Smooth muscle cell (in vitro differentiated cells): ENCODE measurements at regions not wholly inside any gene's neighbourhood (a gene's known extent, or its start where the extent isn't known, plus 50 kb on each side); places are given as distances from the start of the nearest gene placed in this dataset.

ENCODE experiments used
- DNase-seq: peaks from one replicate; lab custom pipeline; 2025; ENCODE audit not compliant: unreplicated experiment; lab: John Stamatoyannopoulos, UW
- H2AFZ ChIP-seq: fragments of 200-600 bp; sonication (generic); 2 replicates; pipeline ENCODE4 v1.6.0; 2016; ENCODE audit warnings: antibody characterized with exemption, low read depth, mild to moderate bottlenecking
- H3F3A ChIP-seq: fragments of 200-600 bp; sonication (generic); 2 replicates; pipeline ENCODE4 v1.6.0; 2017; ENCODE audit warnings: antibody characterized with exemption, low read depth
- H3K27ac ChIP-seq: fragments of 200-600 bp; sonication (generic); 2 replicates; pipeline ENCODE4 v1.5.1; 2016; ENCODE audit warnings: low read depth, mild to moderate bottlenecking
- H3K27me3 ChIP-seq: fragments of 200-600 bp; sonication (generic); 2 replicates; pipeline ENCODE4 v1.6.1; 2016; ENCODE audit warnings: low read depth, mild to moderate bottlenecking
- H3K36me3 ChIP-seq: fragments of 200-600 bp; sonication (generic); 2 replicates; pipeline ENCODE4 v1.5.1; 2016; ENCODE audit warnings: low read depth
- H3K4me1 ChIP-seq: fragments of 200-600 bp; sonication (generic); 2 replicates; pipeline ENCODE4 v1.5.1; 2016; ENCODE audit warnings: low read depth
- H3K4me2 ChIP-seq: fragments of 200-600 bp; sonication (generic); 2 replicates; pipeline ENCODE4 v1.6.0; 2016; ENCODE audit warnings: mild to moderate bottlenecking
- H3K4me3 ChIP-seq: fragments of 200-600 bp; sonication (generic); 2 replicates; pipeline ENCODE4 v1.5.1; 2016; ENCODE audit warnings: mild to moderate bottlenecking
- H3K79me2 ChIP-seq: fragments of 200-600 bp; sonication (generic); 2 replicates; pipeline ENCODE4 v1.6.0; 2016; ENCODE audit warnings: low read depth, mild to moderate bottlenecking
- H3K9ac ChIP-seq: fragments of 200-600 bp; sonication (generic); 2 replicates; pipeline ENCODE4 v1.6.0; 2016; ENCODE audit warnings: low read depth
- H3K9me3 ChIP-seq: fragments of 200-600 bp; sonication (generic); replicated peaks from 2 replicates; pipeline ENCODE4 v1.5.1; 2016; ENCODE audit warnings: low read depth
- H4K20me1 ChIP-seq: fragments of 200-600 bp; sonication (generic); 2 replicates; pipeline ENCODE4 v1.6.0; 2016; ENCODE audit warnings: low read depth
- CTCF ChIP-seq: fragments of 200-600 bp; sonication (generic); IDR thresholded peaks from 2 replicates; pipeline ENCODE4 v1.5.1; 2017; ENCODE audit warnings: borderline replicate concordance, mild to moderate bottlenecking, antibody characterized with exemption; ENCODE audit not compliant: insufficient read depth, poor library complexity, severe bottlenecking
- WGBS: methylation state at CpG from one replicate; pipeline ENCODE4 v1.1.7; 2016; ENCODE audit warnings: low lambda C conversion rate; 5-methylcytosine and 5-hydroxymethylcytosine counted together

- 74% methylated on average over 5 of the region's 5 CpGs for WGBS
- H3K36me3 ChIP-seq = no peaks in the 10 kb centered on the region
- no peak overlapping the region for H2AFZ ChIP-seq
- no peak for TF ChIP-seq CTCF
- H3K9me3 ChIP-seq = no peaks in the 10 kb centered on the region
- H3K4me3 ChIP-seq = no peak overlapping the region
- H3K27ac ChIP-seq = no peak overlapping the region
- H3K79me2 ChIP-seq = no peaks in the 10 kb centered on the region
- H4K20me1 ChIP-seq = no peaks in the 10 kb centered on the region
- no peaks in the 10 kb centered on the region for H3K4me1 ChIP-seq
- peak overlapping the region; percentile 3 for H3K4me2 ChIP-seq
- no peaks in the 10 kb centered on the region for H3F3A ChIP-seq
- H3K27me3 ChIP-seq = no peaks in the 10 kb centered on the region
- DNase-seq = no peak
- H3K9ac ChIP-seq = no peak overlapping the region
Observed at GRCh38 chr2:7819316-7819715, 862.5 kb upstream of the ID2 start.

GRCh38 chr2:7819850-7820249 is 862.0 kb upstream of the ID2 start:
- Histone ChIP-seq H3K9ac (no peak overlapping the region), H3K4me3 (no peak overlapping the region), H3K27ac (no peak overlapping the region), H2AFZ (peak overlapping the region; percentile 36), H3F3A (no peaks in the 10 kb centered on the region), H4K20me1 (no peaks in the 10 kb centered on the region), H3K79me2 (no peaks in the 10 kb centered on the region), H3K4me2 (peak overlapping the region; percentile 3), H3K36me3 (no peaks in the 10 kb centered on the region), H3K27me3 (no peaks in the 10 kb centered on the region), H3K9me3 (no peaks in the 10 kb centered on the region), H3K4me1 (no peaks in the 10 kb centered on the region)
- no peak for DNase-seq
- TF ChIP-seq CTCF = no peak
- 22% methylated on average over 4 of the region's 4 CpGs for WGBS

GRCh38 chr2:7824211-7824610 is 857.6 kb upstream of the ID2 start:
- no peak overlapping the region for H3K4me2 ChIP-seq
- H3K4me3 ChIP-seq = no peak overlapping the region
- H3K79me2 ChIP-seq = no peaks in the 10 kb centered on the region
- no peaks in the 10 kb centered on the region for H3K27me3 ChIP-seq
- no peak overlapping the region for H3K27ac ChIP-seq
- H3K4me1 ChIP-seq = no peaks in the 10 kb centered on the region
- WGBS = 89% methylated on average over 2 of the region's 2 CpGs
- no peaks in the 10 kb centered on the region for H3K36me3 ChIP-seq
- DNase-seq = no peak
- no peak for TF ChIP-seq CTCF
- H2AFZ ChIP-seq = no peak overlapping the region
- H3F3A ChIP-seq = no peaks in the 10 kb centered on the region
- H3K9me3 ChIP-seq = no peaks in the 10 kb centered on the region
- H4K20me1 ChIP-seq = no peaks in the 10 kb centered on the region
- no peak overlapping the region for H3K9ac ChIP-seq

GRCh38 chr2:7825591-7826312 is 856.1 kb upstream of the ID2 start:
- no peaks in the 10 kb centered on the region for H3K36me3 ChIP-seq
- peak overlapping the region; percentile 20 for H3K27ac ChIP-seq
- H2AFZ ChIP-seq = no peak overlapping the region
- no peaks in the 10 kb centered on the region for H3K79me2 ChIP-seq
- no peaks in the 10 kb centered on the region for H3K4me1 ChIP-seq
- no peak overlapping the region for H3K4me3 ChIP-seq
- TF ChIP-seq CTCF = no peak
- no peaks in the 10 kb centered on the region for H3K27me3 ChIP-seq
- no peak overlapping the region for H3K4me2 ChIP-seq
- H3K9ac ChIP-seq = no peak overlapping the region
- 75% methylated on average over 9 of the region's 9 CpGs for WGBS
- DNase-seq = no peak
- no peaks in the 10 kb centered on the region for H3F3A ChIP-seq
- H4K20me1 ChIP-seq = no peaks in the 10 kb centered on the region
- H3K9me3 ChIP-seq = no peaks in the 10 kb centered on the region
